ENCODE measurements at regions not wholly inside any gene's neighbourhood (a gene's known extent, or its start where the extent isn't known, plus 50 kb on each side); places are given as distances from the start of the nearest gene placed in this dataset.

GRCh38 chr17:71872843-71873485, 247.9 kb upstream of the SOX9 start:
- TF ChIP-seq POLR2AphosphoS5 (IDR thresholded peaks at IDR 0.05; ENCODE audit: low read depth, low read length): no peak
- no peak for TF ChIP-seq POLR2A (IDR thresholded peaks at IDR 0.05; ENCODE audit: low read depth, low read length)
- TF ChIP-seq TAF1 (IDR thresholded peaks at IDR 0.05; ENCODE audit: low read depth, low read length): no peak
- no peak for TF ChIP-seq SPI1 (IDR thresholded peaks at IDR 0.05; ENCODE audit: low read depth, low read length)
- TF ChIP-seq POU2F2 (IDR thresholded peaks at IDR 0.05; ENCODE audit: low read depth, low read length): no peak
